PFSK-1 (cell line): ENCODE measurements at regions not wholly inside any gene's neighbourhood (a gene's known extent, or its start where the extent isn't known, plus 50 kb on each side); places are given as distances from the start of the nearest gene placed in this dataset.

Source experiments
- FOXP2 ChIP-seq: optimal IDR thresholded peaks from 2 replicates; pipeline ENCODE3; 2011; ENCODE audit warnings: borderline replicate concordance, control low read depth, inconsistent platforms; ENCODE audit not compliant: insufficient read depth; ENCODE audit errors: extremely low read length, extremely low read depth
- POLR2AphosphoS5 ChIP-seq: IDR thresholded peaks from 2 replicates; pipeline ENCODE4 v1.6.1; 2012; ENCODE audit warnings: low read depth, mild to moderate bottlenecking, control low read depth, low read length, moderate library complexity
- SIN3A ChIP-seq: IDR thresholded peaks from 2 replicates; pipeline ENCODE4 v1.6.1; 2012; ENCODE audit warnings: mild to moderate bottlenecking, low read length, moderate library complexity, borderline replicate concordance; ENCODE audit not compliant: insufficient read depth
- TAF1 ChIP-seq: IDR thresholded peaks from 2 replicates; pipeline ENCODE4 v1.6.1; 2012; ENCODE audit warnings: low read length, control low read depth, borderline replicate concordance; ENCODE audit not compliant: insufficient read depth
- TF ChIP-seq, protein P1 (sequence below), 2 experiments: IDR thresholded peaks; 2 replicates each; pipeline versions ENCODE4 v1.6.1 to v1.8.0; 2011 to 2012; ENCODE audit warnings: low read depth in 2 of 2, low read length in 2 of 2, control low read depth in 1 of 2, inconsistent platforms in 1 of 2, mild to moderate bottlenecking in 1 of 2, moderate library complexity in 1 of 2; ENCODE audit not compliant: insufficient read depth in 1 of 2

DNA sequence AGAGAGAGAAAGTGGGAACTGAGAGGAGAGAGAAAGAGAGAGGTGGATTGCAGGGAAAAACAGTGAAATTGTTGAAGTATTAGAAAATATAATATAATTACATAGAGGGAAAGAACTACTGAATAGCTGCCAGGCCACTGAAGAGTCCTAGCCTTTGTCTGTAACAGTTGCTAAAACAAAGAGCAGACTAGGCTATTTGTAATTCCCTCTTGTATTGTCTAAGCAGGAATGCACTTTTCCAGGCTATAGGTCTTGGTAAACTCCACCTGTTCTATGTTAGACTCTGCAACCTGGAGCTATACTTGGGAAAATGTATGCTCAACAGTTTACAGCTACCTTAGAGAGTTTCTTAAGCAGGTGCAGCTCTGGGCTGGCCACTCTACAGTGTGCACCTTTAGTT, 1063.3 kb downstream of the ADGRL3 start:
- TF ChIP-seq FOXP2 (no peak), POLR2AphosphoS5 (no peak)
- TF ChIP-seq, protein P1, sequence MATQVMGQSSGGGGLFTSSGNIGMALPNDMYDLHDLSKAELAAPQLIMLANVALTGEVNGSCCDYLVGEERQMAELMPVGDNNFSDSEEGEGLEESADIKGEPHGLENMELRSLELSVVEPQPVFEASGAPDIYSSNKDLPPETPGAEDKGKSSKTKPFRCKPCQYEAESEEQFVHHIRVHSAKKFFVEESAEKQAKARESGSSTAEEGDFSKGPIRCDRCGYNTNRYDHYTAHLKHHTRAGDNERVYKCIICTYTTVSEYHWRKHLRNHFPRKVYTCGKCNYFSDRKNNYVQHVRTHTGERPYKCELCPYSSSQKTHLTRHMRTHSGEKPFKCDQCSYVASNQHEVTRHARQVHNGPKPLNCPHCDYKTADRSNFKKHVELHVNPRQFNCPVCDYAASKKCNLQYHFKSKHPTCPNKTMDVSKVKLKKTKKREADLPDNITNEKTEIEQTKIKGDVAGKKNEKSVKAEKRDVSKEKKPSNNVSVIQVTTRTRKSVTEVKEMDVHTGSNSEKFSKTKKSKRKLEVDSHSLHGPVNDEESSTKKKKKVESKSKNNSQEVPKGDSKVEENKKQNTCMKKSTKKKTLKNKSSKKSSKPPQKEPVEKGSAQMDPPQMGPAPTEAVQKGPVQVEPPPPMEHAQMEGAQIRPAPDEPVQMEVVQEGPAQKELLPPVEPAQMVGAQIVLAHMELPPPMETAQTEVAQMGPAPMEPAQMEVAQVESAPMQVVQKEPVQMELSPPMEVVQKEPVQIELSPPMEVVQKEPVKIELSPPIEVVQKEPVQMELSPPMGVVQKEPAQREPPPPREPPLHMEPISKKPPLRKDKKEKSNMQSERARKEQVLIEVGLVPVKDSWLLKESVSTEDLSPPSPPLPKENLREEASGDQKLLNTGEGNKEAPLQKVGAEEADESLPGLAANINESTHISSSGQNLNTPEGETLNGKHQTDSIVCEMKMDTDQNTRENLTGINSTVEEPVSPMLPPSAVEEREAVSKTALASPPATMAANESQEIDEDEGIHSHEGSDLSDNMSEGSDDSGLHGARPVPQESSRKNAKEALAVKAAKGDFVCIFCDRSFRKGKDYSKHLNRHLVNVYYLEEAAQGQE (IDR thresholded peaks at IDR 0.05; ENCODE audit: insufficient read depth in 1 of 2, low read depth in 2 of 2, low read length in 2 of 2): no peak

DNA sequence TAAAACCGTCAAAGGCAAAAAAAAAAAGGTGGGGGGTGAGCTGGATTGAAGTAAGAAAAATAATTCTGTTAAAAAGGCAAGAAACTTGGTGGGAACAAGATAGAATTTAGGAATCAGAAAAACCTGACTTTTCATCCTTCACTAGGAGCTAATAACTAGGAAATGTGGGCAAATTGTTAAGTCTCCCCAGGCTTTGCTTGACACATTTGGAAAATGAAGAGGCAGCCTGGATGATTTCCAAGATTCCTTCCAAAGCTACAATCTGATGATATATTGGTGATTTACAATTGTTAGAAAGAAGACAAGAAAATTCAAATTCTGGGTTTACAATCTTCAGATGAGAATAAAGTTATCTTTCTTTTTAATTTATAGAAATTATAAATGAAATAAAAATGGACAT, 1062.5 kb downstream of the ADGRL3 start:
- no peak for TF ChIP-seq FOXP2

- no peak for TF ChIP-seq TAF1
- TF ChIP-seq FOXP2: no peak
- TF ChIP-seq SIN3A: no peak
- TF ChIP-seq POLR2AphosphoS5: no peak
- TF ChIP-seq, protein P1 (IDR thresholded peaks at IDR 0.05; ENCODE audit: insufficient read depth in 1 of 2, low read depth in 2 of 2, low read length in 2 of 2): no peak
Observed at GRCh38 chr4:62260254-62260653, 1060.1 kb downstream of the ADGRL3 start.

DNA sequence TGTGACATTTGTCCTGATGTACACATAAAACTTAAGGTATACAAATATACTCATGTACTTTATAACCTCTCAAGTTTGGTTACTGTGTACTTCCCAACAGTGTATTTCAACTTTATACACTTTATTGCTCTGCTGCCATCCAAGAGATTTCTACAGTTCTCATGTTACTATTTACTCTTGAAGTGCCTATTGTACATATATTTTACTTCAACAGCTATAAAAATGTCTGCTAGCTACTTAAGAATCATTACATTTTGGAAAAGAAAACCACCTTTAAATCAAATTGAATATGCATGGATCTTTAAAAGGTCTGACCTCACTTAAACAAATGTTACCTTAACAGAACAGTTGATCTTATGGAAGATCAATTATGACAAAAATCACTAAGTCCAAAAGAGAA, 1056.4 kb downstream of the ADGRL3 start:
- no peak for TF ChIP-seq SIN3A

- TF ChIP-seq FOXP2 (no peak), SIN3A (no peak), TAF1 (no peak), POLR2AphosphoS5 (no peak)
- TF ChIP-seq, protein P1 (IDR thresholded peaks at IDR 0.05; ENCODE audit: insufficient read depth in 1 of 2, low read depth in 2 of 2, low read length in 2 of 2): no peak
Observed at GRCh38 chr4:62252728-62253127, 1052.6 kb downstream of the ADGRL3 start.

- TF ChIP-seq, protein P1 (IDR thresholded peaks at IDR 0.05; ENCODE audit: insufficient read depth in 1 of 2, low read depth in 2 of 2, low read length in 2 of 2): no peak
- no peak for TF ChIP-seq FOXP2
- TF ChIP-seq POLR2AphosphoS5: no peak
- no peak for TF ChIP-seq SIN3A
- no peak for TF ChIP-seq TAF1
Observed at GRCh38 chr4:62250100-62250499, 1050.0 kb downstream of the ADGRL3 start.
